ENCODE measurements at regions not wholly inside any gene's neighbourhood (a gene's known extent, or its start where the extent isn't known, plus 50 kb on each side); places are given as distances from the start of the nearest gene placed in this dataset.
A peak's percentile ranks its signal among the peaks of the same experiment; 100 is the strongest.

DNA sequence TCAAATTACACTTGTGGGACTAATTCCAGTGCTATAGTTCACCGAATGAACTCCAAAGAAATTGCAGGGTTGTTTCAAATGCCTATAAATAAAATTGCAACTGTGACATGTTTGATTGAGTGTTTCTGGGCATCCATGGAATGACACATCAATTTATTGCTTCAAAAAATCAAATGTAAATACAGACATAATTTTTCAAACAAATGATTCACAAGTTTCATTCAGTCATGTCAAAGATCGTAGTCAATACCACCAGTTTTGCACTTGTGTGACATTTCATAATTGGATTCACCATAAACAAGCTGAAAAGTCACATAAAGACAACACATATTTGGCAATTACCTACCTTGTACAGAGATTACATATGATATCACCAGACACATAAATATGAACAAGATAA, 350.8 kb downstream of the CDH2 start:
- no peak for DNase-seq (ENCODE audit: low read depth, low spot score)

- no peak for DNase-seq (ENCODE audit: low read depth, low spot score)
Observed at GRCh38 chr18:27825689-27826088, 351.2 kb downstream of the CDH2 start.

- DNase-seq (ENCODE audit: low read depth, low spot score): no peak
Observed at GRCh38 chr18:27824841-27825681, 351.9 kb downstream of the CDH2 start.

DNA sequence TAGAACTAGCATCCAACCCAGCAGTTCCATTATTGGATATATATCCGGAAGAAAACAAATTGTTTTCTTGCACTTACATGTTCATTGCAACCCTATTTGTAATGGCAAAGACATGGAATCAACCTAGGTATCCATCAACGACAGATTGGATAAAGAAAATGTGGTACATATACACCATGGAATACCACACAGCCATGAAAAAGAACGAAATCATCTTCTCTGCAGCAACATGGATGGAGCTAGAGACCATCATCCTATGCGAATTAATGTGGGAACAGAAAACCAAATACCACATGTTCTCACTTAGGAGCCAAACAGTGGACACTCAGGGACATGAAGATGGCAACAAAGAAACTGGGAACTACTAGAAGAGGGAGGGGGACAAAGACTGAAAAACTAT, 352.7 kb downstream of the CDH2 start:
- no peak for DNase-seq (ENCODE audit: low read depth, low spot score)

DNA sequence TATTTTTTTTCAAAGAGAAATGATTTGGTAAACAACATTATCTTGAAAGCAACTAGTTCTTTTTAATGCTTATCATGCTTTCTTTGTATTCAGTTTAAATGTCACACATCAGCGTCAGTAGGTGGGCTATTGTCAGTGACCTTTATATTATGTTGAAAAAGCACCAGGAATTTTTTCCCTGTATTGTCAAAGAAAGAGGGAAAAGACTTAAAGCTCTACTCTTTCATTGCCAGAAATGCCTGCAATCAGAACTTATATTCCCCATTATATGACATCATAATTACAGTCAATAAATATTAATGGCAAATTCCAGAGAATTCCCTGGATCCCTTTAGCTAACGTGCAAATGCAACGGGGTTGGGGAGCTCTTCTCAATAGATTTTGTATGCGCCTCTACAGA, 353.9 kb downstream of the CDH2 start:
- no peak for DNase-seq (ENCODE audit: low read depth, low spot score)

- no peak for DNase-seq (ENCODE audit: low read depth, low spot score)
Observed at GRCh38 chr18:27808683-27809082, 368.2 kb downstream of the CDH2 start.

- DNase-seq (ENCODE audit: low read depth, low spot score): no peak
Observed at GRCh38 chr18:27803957-27804356, 373.0 kb downstream of the CDH2 start.

GRCh38 chr18:27797484-27797883, 379.4 kb downstream of the CDH2 start:
- no peak for DNase-seq (ENCODE audit: low read depth, low spot score)

- no peak for DNase-seq (ENCODE audit: low read depth, low spot score)
Observed at GRCh38 chr18:27794181-27794926, 382.6 kb downstream of the CDH2 start.

DNA sequence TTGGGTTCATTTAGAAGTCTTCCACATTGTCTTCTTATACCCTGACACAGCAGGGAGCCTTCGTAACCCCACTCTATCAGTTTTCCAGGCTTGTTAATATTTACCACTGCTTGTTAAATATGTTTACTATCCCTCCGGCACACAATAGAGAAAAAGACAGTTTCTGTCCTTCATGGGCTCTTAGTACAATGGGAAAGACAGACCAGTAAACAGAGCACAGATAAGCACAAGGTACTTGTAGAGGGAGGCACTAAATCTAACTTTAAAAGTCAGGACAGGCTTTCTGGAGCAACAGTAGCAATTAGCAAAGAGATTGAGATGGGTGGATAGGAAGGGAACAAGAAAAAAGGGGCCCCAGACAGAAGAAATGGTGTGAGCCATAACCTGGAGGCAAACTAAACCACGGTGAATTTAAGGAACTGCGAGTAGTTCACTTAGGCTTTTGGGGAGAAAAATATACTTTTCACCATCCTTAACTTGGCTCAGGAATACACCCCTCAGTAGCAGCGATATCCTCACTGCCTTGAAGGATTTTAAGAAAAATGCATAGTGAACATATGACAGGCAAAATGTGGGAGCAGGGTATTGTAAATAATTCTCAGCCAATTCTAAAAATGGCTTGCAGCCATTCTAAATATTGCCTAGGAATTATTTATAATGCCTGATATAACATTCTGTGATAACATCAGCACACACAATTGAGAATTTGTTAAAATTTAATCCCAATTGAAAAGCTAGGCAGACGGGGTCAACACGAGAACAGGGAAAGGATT, 383.7 kb downstream of the CDH2 start:
- DNase-seq (ENCODE audit: low read depth, low spot score): no peak

GRCh38 chr18:27789406-27789805, 387.5 kb downstream of the CDH2 start:
- DNase-seq (ENCODE audit: low read depth, low spot score): no peak

DNA sequence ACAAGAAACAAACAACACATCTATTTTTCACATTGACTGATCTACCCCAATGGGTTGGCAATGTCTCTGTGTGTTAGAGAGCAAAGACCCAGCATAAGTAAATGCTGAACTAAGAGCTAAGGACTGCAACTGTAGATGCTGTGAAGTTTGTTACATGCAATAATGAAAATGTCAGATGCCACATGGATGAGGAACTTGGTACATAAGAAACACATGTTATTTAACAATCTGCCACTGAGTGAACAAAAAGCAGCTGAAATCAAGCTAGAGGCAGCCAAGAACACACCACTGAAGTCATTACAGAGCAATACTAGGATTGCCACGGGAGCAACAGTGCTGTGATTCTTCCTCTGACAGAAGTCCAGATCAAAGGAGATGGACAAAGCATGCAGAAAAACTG, 389.4 kb downstream of the CDH2 start:
- DNase-seq (ENCODE audit: low read depth, low spot score): no peak

DNA sequence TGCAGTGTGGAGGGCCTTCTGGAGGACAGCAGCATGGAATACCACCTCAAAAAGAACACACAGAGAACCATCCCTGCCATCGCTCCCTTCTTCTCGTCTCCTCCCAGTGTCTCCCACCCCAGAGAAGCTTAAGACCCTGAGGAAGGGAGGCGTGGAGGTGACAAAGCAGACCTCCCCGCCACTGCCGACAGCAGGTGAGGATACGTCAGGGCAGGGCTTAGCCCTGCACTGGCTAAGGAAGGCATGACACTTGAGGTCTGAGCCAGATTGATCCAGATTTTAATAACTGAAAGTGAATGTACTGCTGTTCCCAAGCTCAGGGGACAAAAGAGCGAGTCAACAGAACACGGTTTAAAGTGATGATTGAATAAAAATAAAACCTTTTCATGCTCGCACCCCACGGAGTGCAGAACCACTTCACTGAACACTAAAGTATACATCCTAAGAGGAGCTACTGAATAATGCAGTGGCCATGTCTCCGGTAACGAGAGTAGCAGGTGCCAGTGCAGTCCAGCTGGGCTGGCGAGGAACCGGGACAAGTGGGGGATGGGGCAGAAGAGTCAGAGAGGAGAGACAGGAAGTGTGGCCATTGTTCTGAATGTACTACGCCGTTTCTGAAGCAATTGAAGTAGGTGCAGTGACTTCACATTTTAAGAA, 391.0 kb downstream of the CDH2 start:
- DNase-seq (ENCODE audit: low read depth, low spot score): no peak

- DNase-seq (ENCODE audit: low read depth, low spot score): no peak
Observed at GRCh38 chr18:27780061-27780745, 396.7 kb downstream of the CDH2 start.

DNA sequence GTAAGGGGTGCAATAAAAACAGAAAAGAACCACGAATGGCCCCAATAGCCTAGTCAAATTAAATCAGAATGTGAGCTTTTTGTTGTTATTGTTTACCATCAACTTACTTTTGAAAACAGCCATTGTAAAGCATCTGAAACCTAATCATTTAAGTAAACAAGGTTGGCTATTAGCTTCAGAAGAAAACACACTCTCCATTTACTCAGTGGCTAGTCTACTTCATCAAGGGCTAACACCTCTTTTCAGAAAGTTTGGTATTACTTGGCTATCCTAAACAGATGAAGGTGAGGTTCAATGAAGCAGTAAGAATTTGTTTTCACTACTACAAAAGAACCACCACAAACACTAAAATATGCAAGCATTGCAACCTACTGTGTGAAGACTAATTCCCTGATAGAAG, 398.0 kb downstream of the CDH2 start:
- no peak for DNase-seq (ENCODE audit: low read depth, low spot score)

DNA sequence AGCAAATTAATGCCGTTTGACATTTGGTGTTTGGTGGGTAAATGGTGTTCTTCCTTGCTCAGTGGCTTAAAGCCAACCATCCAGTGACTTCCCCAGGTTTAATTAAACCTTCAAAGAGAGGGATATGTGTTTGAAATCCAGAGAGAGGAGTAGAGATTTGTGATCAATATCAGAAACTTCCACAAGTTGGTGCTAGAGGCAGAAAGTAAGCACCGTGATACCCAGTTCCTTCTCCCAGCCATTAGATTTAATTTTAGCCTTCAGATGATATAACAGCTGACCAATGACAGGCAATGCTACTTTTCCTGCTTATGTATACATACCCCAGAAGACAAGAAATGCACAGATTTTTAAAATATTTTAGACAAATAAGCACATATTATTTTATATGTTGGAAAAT, 398.5 kb downstream of the CDH2 start:
- DNase-seq (ENCODE audit: low read depth, low spot score): peak; percentile 10

- no peak for DNase-seq (ENCODE audit: low read depth, low spot score)
Observed at GRCh38 chr18:27772081-27772480, 404.8 kb downstream of the CDH2 start.

DNA sequence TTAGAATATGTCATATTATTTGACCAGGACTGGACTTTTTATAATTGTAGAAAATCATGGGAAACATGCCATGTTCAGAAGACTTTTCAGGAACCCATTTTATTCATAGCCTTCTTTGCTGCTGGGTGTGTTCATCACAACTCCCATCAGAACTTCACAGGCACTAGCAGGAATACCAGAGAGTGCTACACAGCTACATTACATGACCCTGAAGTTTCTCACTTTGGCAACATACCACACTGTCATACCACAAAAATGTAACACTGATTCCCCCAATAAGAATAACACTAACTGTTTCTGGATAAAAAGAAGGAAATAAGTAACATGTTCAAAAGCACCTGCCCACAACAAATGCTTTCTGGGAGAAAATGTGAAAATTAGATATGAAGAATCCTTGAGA, 405.4 kb downstream of the CDH2 start:
- no peak for DNase-seq (ENCODE audit: low read depth, low spot score)

- no peak for DNase-seq (ENCODE audit: low read depth, low spot score)
Observed at GRCh38 chr18:27769152-27769551, 407.8 kb downstream of the CDH2 start.

DNA sequence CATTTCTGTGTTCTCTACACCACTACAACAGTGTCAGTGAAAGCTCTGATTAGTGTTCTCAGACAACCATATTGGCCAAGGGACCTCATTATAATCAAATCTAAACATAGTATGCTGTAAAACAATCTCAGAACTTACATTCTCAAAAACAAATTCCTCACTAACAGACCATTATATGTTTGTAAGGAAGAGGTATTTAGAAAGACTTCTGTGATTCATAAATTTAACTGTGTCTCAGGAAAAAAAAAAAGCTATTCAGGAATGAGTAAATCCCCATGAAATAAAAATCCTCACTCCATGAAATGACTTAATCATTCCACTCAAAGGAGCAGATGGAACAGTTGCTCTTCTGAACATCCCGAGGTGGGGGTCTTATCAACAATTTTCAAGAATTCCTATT, 413.0 kb downstream of the CDH2 start:
- DNase-seq (ENCODE audit: low read depth, low spot score): no peak

GRCh38 chr18:27763341-27763740, 413.6 kb downstream of the CDH2 start:
- no peak for DNase-seq (ENCODE audit: low read depth, low spot score)

Data from smooth muscle cell of the brain vasculature (primary cell).